Endothelial cell of umbilical vein (primary cell): ENCODE measurements at regions not wholly inside any gene's neighbourhood (a gene's known extent, or its start where the extent isn't known, plus 50 kb on each side); places are given as distances from the start of the nearest gene placed in this dataset.

Source experiments
- BruUV-seq: library from RNA; stranded (reverse); fragments of 400-500 nt; replicated peaks from 2 replicates; lab custom pipeline; 2021; lab: Mats Ljungman, UMichigan
- CTCF ChIA-PET: fragments of 300-600, 350-600 bp; sonication (Branson Sonifier 250); formaldehyde crosslinking; loops from one replicate; lab custom pipeline; 2021; ENCODE audit warnings: antibody characterized with exemption, inconsistent platforms; lab: Charles Lee
- POLR2A ChIA-PET: fragments of 300-600, 350-600 bp; sonication (Branson Sonifier 250); formaldehyde crosslinking; loops from one replicate; lab custom pipeline; 2021; ENCODE audit warnings: antibody characterized with exemption, inconsistent platforms; lab: Charles Lee
- DNase-seq: peaks from one replicate; pipeline ENCODE4 v3.0.0-alpha.2; 2011; ENCODE audit warnings: low read depth, low spot score
- FAIRE-seq: peaks from 2 replicates; lab custom pipeline; 2011; peaks lifted over from hg19 to GRCh38; lab: Jason Lieb, UNC
- H2AFZ ChIP-seq: 2 replicates; pipeline ENCODE4 v1.6.0; 2012; ENCODE audit warnings: low read depth, low read length, control low read depth, inconsistent platforms
- H3K27ac ChIP-seq: 2 replicates; pipeline ENCODE4 v1.5.1; 2011; ENCODE audit warnings: low read depth, mild to moderate bottlenecking, control low read depth, low read length, moderate library complexity; ENCODE audit not compliant: insufficient read depth
- H3K27me3 ChIP-seq, 2 experiments: 2 replicates each; pipeline versions ENCODE4 v1.6.0 to v1.6.1; 2011; ENCODE audit warnings: low read length in 2 of 2, mixed read lengths in 1 of 2; ENCODE audit not compliant: control insufficient read depth in 2 of 2, insufficient read depth in 2 of 2
- H3K36me3 ChIP-seq, 2 experiments: 2 replicates in 1 of 2; 3 replicates in 1 of 2; pipeline ENCODE4 v1.5.1; 2011; ENCODE audit warnings: low read length in 2 of 2, mild to moderate bottlenecking in 1 of 2, moderate library complexity in 1 of 2; ENCODE audit not compliant: control insufficient read depth in 2 of 2, insufficient read depth in 2 of 2; ENCODE audit errors: extremely low read depth in 1 of 2
- H3K4me1 ChIP-seq: 3 replicates; pipeline ENCODE4 v1.5.1; 2011; ENCODE audit warnings: mild to moderate bottlenecking, low read length; ENCODE audit not compliant: control insufficient read depth, insufficient read depth; ENCODE audit errors: extremely low read depth
- H3K4me2 ChIP-seq: 2 replicates; pipeline ENCODE4 v1.6.1; 2011; ENCODE audit warnings: low read length, control low read depth, mixed read lengths; ENCODE audit not compliant: insufficient read depth
- H3K4me3 ChIP-seq, 3 experiments: fragments of 200-600 bp in 1 of 3; sonication (generic), shearing (Covaris generic) in 1 of 3; replicated peaks in 1 of 3; 2 replicates each; pipeline ENCODE4 v1.5.1; 2011 to 2016; ENCODE audit warnings: control low read depth in 3 of 3, low read length in 3 of 3, mild to moderate bottlenecking in 2 of 3, inconsistent platforms in 1 of 3, low read depth in 1 of 3, moderate library complexity in 1 of 3; ENCODE audit not compliant: insufficient read depth in 1 of 3
- H3K79me2 ChIP-seq: 2 replicates; pipeline ENCODE4 v1.6.0; 2012; ENCODE audit warnings: low read length, inconsistent platforms; ENCODE audit not compliant: control insufficient read depth, insufficient read depth
- H3K9ac ChIP-seq: replicated peaks from 2 replicates; pipeline ENCODE3; 2011; ENCODE audit warnings: low read length, control low read depth; ENCODE audit not compliant: insufficient read depth; ENCODE audit errors: extremely low read depth
- H3K9me1 ChIP-seq: replicated peaks from 3 replicates; pipeline ENCODE4 v1.6.0; 2011; ENCODE audit warnings: mild to moderate bottlenecking, low read length; ENCODE audit not compliant: control insufficient read depth, insufficient read depth; ENCODE audit errors: extremely low read depth
- H3K9me3 ChIP-seq: replicated peaks from 2 replicates; pipeline ENCODE4 v1.5.1; 2012; ENCODE audit warnings: low read length, inconsistent platforms; ENCODE audit not compliant: control insufficient read depth, insufficient read depth
- H4K20me1 ChIP-seq: replicated peaks from 2 replicates; pipeline ENCODE3; 2011; ENCODE audit warnings: mild to moderate bottlenecking, low read length; ENCODE audit not compliant: control insufficient read depth, insufficient read depth; ENCODE audit errors: extremely low read depth
- EZH2 ChIP-seq: IDR thresholded peaks from 2 replicates; pipeline ENCODE4 v1.6.1; 2012; ENCODE audit warnings: borderline replicate concordance, low read depth, mild to moderate bottlenecking, moderate library complexity, low read length, inconsistent platforms; ENCODE audit not compliant: severe bottlenecking
- GATA2 ChIP-seq: IDR thresholded peaks from 2 replicates; pipeline ENCODE4 v1.7.0; 2011; ENCODE audit warnings: low read depth, mild to moderate bottlenecking, moderate library complexity, mixed read lengths, low read length; ENCODE audit not compliant: insufficient read length, insufficient read depth
- JUN ChIP-seq: IDR thresholded peaks from 2 replicates; pipeline ENCODE4 v1.6.1; 2011; ENCODE audit warnings: borderline replicate concordance, low read depth; ENCODE audit not compliant: insufficient read length, insufficient read depth
- MYC ChIP-seq: IDR thresholded peaks from one replicate; pipeline ENCODE4 v1.6.1; 2011; ENCODE audit warnings: mild to moderate bottlenecking, low read depth, low read length
- POLR2AphosphoS5 ChIP-seq: IDR thresholded peaks from 2 replicates; pipeline ENCODE4 v1.6.1; 2012; ENCODE audit warnings: low read depth, mild to moderate bottlenecking, control low read depth, low read length, moderate library complexity; ENCODE audit not compliant: insufficient read depth
- dilution Hi-C: fragments of 300-500 bp; cut with MboI; formaldehyde crosslinking; loops from one replicate; pipeline ENCODE4 v1.15.0; 2019; ENCODE audit warnings: low sequenced_read_pairs; ENCODE audit not compliant: extremely low pct_ligation_motif_present
- intact Hi-C: fragments of 100-400 bp; cut with micrococcal nuclease; formaldehyde crosslinking; loops from one replicate; pipeline ENCODE4 v1.10.0; 2022
- TF ChIP-seq, protein P1 (sequence below), 2 donors: IDR thresholded peaks; 1 replicate in 1 of 2; 2 replicates in 1 of 2; pipeline ENCODE4 v1.5.1; 2011; ENCODE audit warnings: low read length in 2 of 2, mild to moderate bottlenecking in 2 of 2, moderate library complexity in 2 of 2, control low read depth in 1 of 2, inconsistent platforms in 1 of 2, low read depth in 1 of 2; ENCODE audit not compliant: insufficient read depth in 1 of 2; ENCODE audit errors: extremely low read depth in 1 of 2

GRCh38 chr4:162401021-162401420 is 237.2 kb upstream of the FSTL5 start:
- H3K27ac ChIP-seq = no peak overlapping the region
- dilution Hi-C loops = no loop called here
- FAIRE-seq = no peak
- H3K9me3 ChIP-seq = peaks cover 1% of the 10 kb centered on the region
- H4K20me1 ChIP-seq = no peaks in the 10 kb centered on the region
- H3K79me2 ChIP-seq = no peaks in the 10 kb centered on the region
- H3K9me1 ChIP-seq = no peaks in the 10 kb centered on the region
- no peak for TF ChIP-seq EZH2
- TF ChIP-seq MYC = no peak
- TF ChIP-seq, protein P1, sequence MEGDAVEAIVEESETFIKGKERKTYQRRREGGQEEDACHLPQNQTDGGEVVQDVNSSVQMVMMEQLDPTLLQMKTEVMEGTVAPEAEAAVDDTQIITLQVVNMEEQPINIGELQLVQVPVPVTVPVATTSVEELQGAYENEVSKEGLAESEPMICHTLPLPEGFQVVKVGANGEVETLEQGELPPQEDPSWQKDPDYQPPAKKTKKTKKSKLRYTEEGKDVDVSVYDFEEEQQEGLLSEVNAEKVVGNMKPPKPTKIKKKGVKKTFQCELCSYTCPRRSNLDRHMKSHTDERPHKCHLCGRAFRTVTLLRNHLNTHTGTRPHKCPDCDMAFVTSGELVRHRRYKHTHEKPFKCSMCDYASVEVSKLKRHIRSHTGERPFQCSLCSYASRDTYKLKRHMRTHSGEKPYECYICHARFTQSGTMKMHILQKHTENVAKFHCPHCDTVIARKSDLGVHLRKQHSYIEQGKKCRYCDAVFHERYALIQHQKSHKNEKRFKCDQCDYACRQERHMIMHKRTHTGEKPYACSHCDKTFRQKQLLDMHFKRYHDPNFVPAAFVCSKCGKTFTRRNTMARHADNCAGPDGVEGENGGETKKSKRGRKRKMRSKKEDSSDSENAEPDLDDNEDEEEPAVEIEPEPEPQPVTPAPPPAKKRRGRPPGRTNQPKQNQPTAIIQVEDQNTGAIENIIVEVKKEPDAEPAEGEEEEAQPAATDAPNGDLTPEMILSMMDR (IDR thresholded peaks at IDR 0.05; ENCODE audit: extremely low read depth in 1 of 2, insufficient read depth in 1 of 2, low read depth in 1 of 2, low read length in 2 of 2) = no peak
- TF ChIP-seq POLR2AphosphoS5 = no peak
- no peak for TF ChIP-seq JUN
- H3K4me3 ChIP-seq = no peak overlapping the region
- no peaks in the 10 kb centered on the region for H3K36me3 ChIP-seq
- intact Hi-C loops = no loop called here
- ChIA-PET CTCF (no interaction called here), POLR2A (no interaction called here)
- H3K4me1 ChIP-seq = no peaks in the 10 kb centered on the region
- H3K9ac ChIP-seq = no peak overlapping the region
- DNase-seq = no peak
- BruUV-seq = no TSS peak
- no peaks in the 10 kb centered on the region for H3K27me3 ChIP-seq
- no peak overlapping the region for H2AFZ ChIP-seq
- H3K4me2 ChIP-seq = no peak overlapping the region

GRCh38 chr4:162392946-162393345 is 229.1 kb upstream of the FSTL5 start:
- no peaks in the 10 kb centered on the region for H3K9me1 ChIP-seq
- CTCF ChIA-PET = no interaction called here
- no peak for FAIRE-seq
- H4K20me1 ChIP-seq = no peaks in the 10 kb centered on the region
- intact Hi-C loops = no loop called here
- H2AFZ ChIP-seq = no peak overlapping the region
- no peaks in the 10 kb centered on the region for H3K79me2 ChIP-seq
- BruUV-seq = no TSS peak
- POLR2A ChIA-PET = no interaction called here
- no peaks in the 10 kb centered on the region for H3K9me3 ChIP-seq
- no peak overlapping the region for H3K9ac ChIP-seq
- no peaks in the 10 kb centered on the region for H3K4me1 ChIP-seq
- no peak overlapping the region for H3K27ac ChIP-seq
- no peak overlapping the region for H3K4me3 ChIP-seq
- H3K36me3 ChIP-seq = no peaks in the 10 kb centered on the region
- dilution Hi-C loops = no loop called here
- no peaks in the 10 kb centered on the region for H3K27me3 ChIP-seq
- no peak overlapping the region for H3K4me2 ChIP-seq
- TF ChIP-seq POLR2AphosphoS5 (no peak), GATA2 (no peak)
- no peak for DNase-seq
